Caco-2 (cell line): ENCODE measurements at regions not wholly inside any gene's neighbourhood (a gene's known extent, or its start where the extent isn't known, plus 50 kb on each side); places are given as distances from the start of the nearest gene placed in this dataset.

ENCODE experiments used
- BruUV-seq: library from RNA; stranded (reverse); fragments of 400-500 nt; replicated peaks from 2 replicates; lab custom pipeline; 2021; lab: Mats Ljungman, UMichigan
- CTCF ChIA-PET: fragments of 300-600 bp; sonication (Branson Sonifier 250); formaldehyde crosslinking; loops from one replicate; lab custom pipeline; 2022; ENCODE audit warnings: antibody characterized with exemption; lab: Charles Lee
- POLR2A ChIA-PET: fragments of 300-600 bp; sonication (Branson Sonifier 250); formaldehyde crosslinking; loops from one replicate; lab custom pipeline; 2022; ENCODE audit warnings: antibody characterized with exemption; lab: Charles Lee
- DNase-seq, 2 experiments: peaks; one replicate each; pipeline versions ENCODE4 v3.0.0 to v3.0.0-alpha.2; 2020 to 2022
- H3K27me3 ChIP-seq: replicated peaks from 2 replicates; pipeline ENCODE4 v1.6.0; 2011; ENCODE audit warnings: low read length; ENCODE audit not compliant: control insufficient read depth, insufficient read depth
- H3K36me3 ChIP-seq: 2 replicates; pipeline ENCODE4 v1.5.1; 2011; ENCODE audit warnings: low read length; ENCODE audit not compliant: control insufficient read depth, insufficient read depth
- H3K4me1 ChIP-seq: fragments of 250-450 bp; sonication (Bioruptor Pico); 2 replicates; pipeline ENCODE4 v1.5.1; 2020; ENCODE audit warnings: mild to moderate bottlenecking
- H3K4me3 ChIP-seq: 2 replicates; pipeline ENCODE4 v1.5.1; 2011; ENCODE audit warnings: low read depth, mild to moderate bottlenecking, control low read depth, low read length
- H3K9me3 ChIP-seq: fragments of 250-450 bp; sonication (Bioruptor Pico); 2 replicates; pipeline ENCODE4 v1.5.1; 2020; ENCODE audit warnings: mild to moderate bottlenecking, moderate library complexity
- H3K27ac Mint-ChIP-seq: one replicate; pipeline ENCODE4 v1.8.0; 2022; ENCODE audit warnings: mixed read lengths; ENCODE audit not compliant: unreplicated experiment
- H3K27me3 Mint-ChIP-seq: one replicate; pipeline ENCODE4 v1.8.0; 2022; ENCODE audit warnings: mixed read lengths; ENCODE audit not compliant: insufficient read depth, unreplicated experiment
- H3K36me3 Mint-ChIP-seq: one replicate; pipeline ENCODE4 v1.8.0; 2022; ENCODE audit warnings: mild to moderate bottlenecking, mixed read lengths; ENCODE audit not compliant: insufficient read depth, unreplicated experiment
- H3K4me1 Mint-ChIP-seq: one replicate; pipeline ENCODE4 v1.8.0; 2022; ENCODE audit warnings: low read depth, mixed read lengths; ENCODE audit not compliant: unreplicated experiment
- H3K4me3 Mint-ChIP-seq: one replicate; pipeline ENCODE4 v1.8.0; 2022; ENCODE audit warnings: mild to moderate bottlenecking, moderate library complexity, mixed read lengths; ENCODE audit not compliant: unreplicated experiment
- H3K9me3 Mint-ChIP-seq: one replicate; pipeline ENCODE4 v1.8.0; 2022; ENCODE audit warnings: mixed read lengths; ENCODE audit not compliant: unreplicated experiment
- CTCF ChIP-seq, 2 experiments: fragments of 200-600 bp in 1 of 2; IDR thresholded peaks; 1 replicate in 1 of 2; 2 replicates in 1 of 2; pipeline versions ENCODE4 v1.5.1 to v1.8.0; 2011 to 2022; ENCODE audit warnings: antibody characterized with exemption in 1 of 2, control low read depth in 1 of 2, inconsistent platforms in 1 of 2, low read depth in 1 of 2, low read length in 1 of 2, mild to moderate bottlenecking in 1 of 2, moderate library complexity in 1 of 2; ENCODE audit not compliant: insufficient read depth in 1 of 2, severe bottlenecking in 1 of 2, unreplicated experiment in 1 of 2
- intact Hi-C: fragments of 100-400 bp; cut with micrococcal nuclease; formaldehyde crosslinking; loops from one replicate; pipeline ENCODE4 v1.10.0; 2022; ENCODE audit not compliant: unreplicated experiment

GRCh38 chr2:6109831-6110230 lies 417.6 kb downstream of the SOX11 start:
- Mint-ChIP-seq H3K4me1 (no peaks in the 10 kb centered on the region), H3K4me3 (no peak overlapping the region), H3K9me3 (no peaks in the 10 kb centered on the region), H3K27me3 (no peaks in the 10 kb centered on the region), H3K27ac (no peak overlapping the region), H3K36me3 (no peaks in the 10 kb centered on the region)
- Histone ChIP-seq H3K9me3 (no peaks in the 10 kb centered on the region), H3K4me1 (no peaks in the 10 kb centered on the region), H3K36me3 (no peaks in the 10 kb centered on the region), H3K27me3 (no peaks in the 10 kb centered on the region), H3K4me3 (no peak overlapping the region)
- no peak for DNase-seq
- no peak for TF ChIP-seq CTCF (IDR thresholded peaks at IDR 0.05; ENCODE audit: insufficient read depth in 1 of 2, low read depth in 1 of 2, low read length in 1 of 2, severe bottlenecking in 1 of 2, unreplicated experiment in 1 of 2)
- CTCF ChIA-PET = no interaction called here
- intact Hi-C loops = no loop called here
- BruUV-seq = no TSS peak
- POLR2A ChIA-PET = no interaction called here

GRCh38 chr2:6111781-6112261 lies 419.6 kb downstream of the SOX11 start:
- Mint-ChIP-seq H3K27me3 (no peaks in the 10 kb centered on the region), H3K27ac (no peak overlapping the region), H3K36me3 (no peaks in the 10 kb centered on the region), H3K9me3 (peaks cover 10% of the 10 kb centered on the region), H3K4me3 (no peak overlapping the region), H3K4me1 (no peaks in the 10 kb centered on the region)
- no peaks in the 10 kb centered on the region for H3K36me3 ChIP-seq
- H3K4me3 ChIP-seq = no peak overlapping the region
- BruUV-seq = no TSS peak
- CTCF ChIA-PET = no interaction called here
- POLR2A ChIA-PET = no interaction called here
- intact Hi-C loops = no loop called here
- no peaks in the 10 kb centered on the region for H3K4me1 ChIP-seq
- no peak for TF ChIP-seq CTCF (IDR thresholded peaks at IDR 0.05; ENCODE audit: insufficient read depth in 1 of 2, low read depth in 1 of 2, low read length in 1 of 2, severe bottlenecking in 1 of 2, unreplicated experiment in 1 of 2)
- no peak for DNase-seq
- no peaks in the 10 kb centered on the region for H3K9me3 ChIP-seq
- no peaks in the 10 kb centered on the region for H3K27me3 ChIP-seq

GRCh38 chr2:6113786-6114185 lies 421.6 kb downstream of the SOX11 start:
- Mint-ChIP-seq H3K9me3 (peaks cover 10% of the 10 kb centered on the region), H3K4me3 (no peak overlapping the region)
- CTCF ChIA-PET = no interaction called here

More at GRCh38 chr2:6113786-6114185, 421.6 kb downstream of the SOX11 start:
- DNase-seq = no peak
- H3K27me3 Mint-ChIP-seq = no peaks in the 10 kb centered on the region
- Histone ChIP-seq H3K27me3 (no peaks in the 10 kb centered on the region), H3K36me3 (no peaks in the 10 kb centered on the region), H3K4me1 (no peaks in the 10 kb centered on the region), H3K9me3 (no peaks in the 10 kb centered on the region), H3K4me3 (no peak overlapping the region)
- intact Hi-C loops = no loop called here
- no peak overlapping the region for H3K27ac Mint-ChIP-seq
- BruUV-seq = no TSS peak
- H3K36me3 Mint-ChIP-seq = no peaks in the 10 kb centered on the region
- no peak for TF ChIP-seq CTCF (IDR thresholded peaks at IDR 0.05; ENCODE audit: insufficient read depth in 1 of 2, low read depth in 1 of 2, low read length in 1 of 2, severe bottlenecking in 1 of 2, unreplicated experiment in 1 of 2)
- POLR2A ChIA-PET = no interaction called here
- H3K4me1 Mint-ChIP-seq = no peaks in the 10 kb centered on the region
